Upper lobe of left lung (tissue), 6 donors: ENCODE measurements at regions not wholly inside any gene's neighbourhood (a gene's known extent, or its start where the extent isn't known, plus 50 kb on each side); places are given as distances from the start of the nearest gene placed in this dataset.

ENCODE experiments used
- ATAC-seq, 2 donors: fragments of 200-7000 bp; cut with Tn5 transposase; one replicate each; pipeline ENCODE4 v1.9.1; 2022; ENCODE audit warnings: mild to moderate bottlenecking in 2 of 2, moderate library complexity in 2 of 2; ENCODE audit not compliant: low FRiP score in 2 of 2
- DNase-seq, 2 donors: peaks; one replicate each; pipeline ENCODE4 v3.0.0-alpha.2; 2019 to 2020
- H3K27ac ChIP-seq, 4 donors: fragments of 200-600 bp; sonication (generic); one replicate each; pipeline ENCODE4 v1.5.1; 2016 to 2019
- H3K27me3 ChIP-seq, 4 donors: fragments of 200-600 bp; sonication (generic); one replicate each; pipeline ENCODE4 v1.5.1; 2017 to 2019
- H3K36me3 ChIP-seq, 4 donors: fragments of 200-600 bp; sonication (generic); one replicate each; pipeline ENCODE4 v1.5.1; 2016 to 2019
- H3K4me1 ChIP-seq, 4 donors: fragments of 200-600 bp; sonication (generic); one replicate each; pipeline ENCODE4 v1.5.1; 2018 to 2019
- H3K4me3 ChIP-seq, 4 donors: fragments of 200-600 bp; sonication (generic); one replicate each; pipeline ENCODE4 v1.5.1; 2017 to 2019; ENCODE audit warnings: mild to moderate bottlenecking in 2 of 4, moderate library complexity in 1 of 4
- H3K9me3 ChIP-seq, 4 donors: fragments of 200-600 bp; sonication (generic); one replicate each; pipeline ENCODE4 v1.5.1; 2018 to 2019
- CTCF ChIP-seq, 6 experiments: fragments of 450-650 bp in 4 of 6; fragments of 200-600 bp in 2 of 6; sonication (generic) in 2 of 6; IDR thresholded peaks; one replicate each; pipeline ENCODE4 v1.5.1; 2016 to 2019; ENCODE audit warnings: antibody characterized with exemption in 6 of 6
- EP300 ChIP-seq, 4 donors: sonication (generic); formaldehyde crosslinking; IDR thresholded peaks; one replicate each; pipeline ENCODE4 v1.5.1; 2017; ENCODE audit warnings: antibody characterized with exemption in 4 of 4, control low read depth in 2 of 4
- POLR2A ChIP-seq, 4 donors: fragments of 450-650 bp; IDR thresholded peaks; one replicate each; pipeline ENCODE4 v1.5.1; 2016 to 2017; ENCODE audit warnings: antibody characterized with exemption in 4 of 4, mild to moderate bottlenecking in 2 of 4
- POLR2AphosphoS5 ChIP-seq, 2 donors: sonication (generic); formaldehyde crosslinking; IDR thresholded peaks; one replicate each; pipeline ENCODE4 v1.5.1; 2017; ENCODE audit warnings: antibody characterized with exemption in 2 of 2
- WGBS, 2 donors: methylation state at CpG; one replicate each; pipeline ENCODE4 v1.1.5; 2017 to 2018; 5-methylcytosine and 5-hydroxymethylcytosine counted together
- donor health status: DM: no; HTN: no; CAD: no; lungs with moderate emphysema.
- donor health status: DM: no; HTN: yes; CAD: no; lungs with severe emphysema.

- Histone ChIP-seq H3K4me3 (no peak overlapping the region), H3K4me1 (no peaks in the 10 kb centered on the region), H3K36me3 (no peaks in the 10 kb centered on the region), H3K27ac (no peak overlapping the region), H3K9me3 (no peaks in the 10 kb centered on the region), H3K27me3 (no peaks in the 10 kb centered on the region)
- WGBS, 2 donors, result 49 to 56% methylated on average over 4 to 6 of the region's 6 CpGs
- DNase-seq (no peak), ATAC-seq (no peak)
- TF ChIP-seq POLR2A (IDR thresholded peaks at IDR 0.05), result no peak
- no peak for TF ChIP-seq POLR2AphosphoS5 (IDR thresholded peaks at IDR 0.05)
- no peak for TF ChIP-seq CTCF (IDR thresholded peaks at IDR 0.05)
- TF ChIP-seq EP300 (IDR thresholded peaks at IDR 0.05), result no peak
Observed at GRCh38 chr16:65394281-65394680, 272.4 kb upstream of the CDH11 start.

GRCh38 chr16:65392806-65393565, 271.1 kb upstream of the CDH11 start:
- no peak overlapping the region for H3K27ac ChIP-seq
- no peaks in the 10 kb centered on the region for H3K4me1 ChIP-seq
- no peaks in the 10 kb centered on the region for H3K27me3 ChIP-seq
- DNase-seq, result no peak
- 67 to 80% methylated on average over 13 of the region's 13 CpGs for WGBS, 2 donors
- no peaks in the 10 kb centered on the region for H3K9me3 ChIP-seq
- no peak overlapping the region for H3K4me3 ChIP-seq
- no peaks in the 10 kb centered on the region for H3K36me3 ChIP-seq
- no peak for ATAC-seq
- TF ChIP-seq POLR2AphosphoS5 (IDR thresholded peaks at IDR 0.05) (no peak), EP300 (IDR thresholded peaks at IDR 0.05) (no peak), POLR2A (IDR thresholded peaks at IDR 0.05) (no peak), CTCF (IDR thresholded peaks at IDR 0.05) (no peak)

GRCh38 chr16:65388592-65388991, 266.7 kb upstream of the CDH11 start:
- DNase-seq (no peak), ATAC-seq (no peak)
- Histone ChIP-seq H3K9me3 (no peaks in the 10 kb centered on the region), H3K36me3 (no peaks in the 10 kb centered on the region), H3K27ac (no peak overlapping the region), H3K4me1 (no peaks in the 10 kb centered on the region), H3K27me3 (no peaks in the 10 kb centered on the region), H3K4me3 (no peak overlapping the region)
- TF ChIP-seq EP300 (IDR thresholded peaks at IDR 0.05), result no peak
- no peak for TF ChIP-seq POLR2AphosphoS5 (IDR thresholded peaks at IDR 0.05)
- no peak for TF ChIP-seq CTCF (IDR thresholded peaks at IDR 0.05)
- TF ChIP-seq POLR2A (IDR thresholded peaks at IDR 0.05), result no peak

- Histone ChIP-seq H3K4me3 (no peak overlapping the region), H3K36me3 (no peaks in the 10 kb centered on the region), H3K4me1 (no peaks in the 10 kb centered on the region), H3K9me3 (no peaks in the 10 kb centered on the region), H3K27ac (no peak overlapping the region), H3K27me3 (no peaks in the 10 kb centered on the region)
- ATAC-seq (no peak), DNase-seq (no peak)
- WGBS, 2 donors, result 41 to 44% methylated on average over 2 of the region's 2 CpGs
- TF ChIP-seq POLR2AphosphoS5 (IDR thresholded peaks at IDR 0.05) (no peak), EP300 (IDR thresholded peaks at IDR 0.05) (no peak), CTCF (IDR thresholded peaks at IDR 0.05) (no peak), POLR2A (IDR thresholded peaks at IDR 0.05) (no peak)
Observed at GRCh38 chr16:65386672-65387071, 264.8 kb upstream of the CDH11 start.

GRCh38 chr16:65384441-65384840, 262.6 kb upstream of the CDH11 start:
- 31 to 44% methylated on average over 1 of the region's 1 CpG for WGBS, 2 donors
- Histone ChIP-seq H3K9me3 (no peaks in the 10 kb centered on the region), H3K36me3 (no peaks in the 10 kb centered on the region), H3K4me1 (no peaks in the 10 kb centered on the region), H3K4me3 (no peak overlapping the region), H3K27ac (no peak overlapping the region), H3K27me3 (no peaks in the 10 kb centered on the region)
- no peak for ATAC-seq
- DNase-seq, result no peak
- TF ChIP-seq EP300 (IDR thresholded peaks at IDR 0.05) (no peak), POLR2A (IDR thresholded peaks at IDR 0.05) (no peak), CTCF (IDR thresholded peaks at IDR 0.05) (no peak), POLR2AphosphoS5 (IDR thresholded peaks at IDR 0.05) (no peak)
